DND-41 (cell line): ENCODE measurements at regions not wholly inside any gene's neighbourhood (a gene's known extent, or its start where the extent isn't known, plus 50 kb on each side); places are given as distances from the start of the nearest gene placed in this dataset.

ENCODE experiments used
- CTCF ChIP-seq: IDR thresholded peaks from 2 replicates; pipeline ENCODE4 v1.5.1; 2012; ENCODE audit warnings: borderline replicate concordance, low read length, moderate library complexity, mild to moderate bottlenecking; ENCODE audit not compliant: poor library complexity, severe bottlenecking; ENCODE audit errors: extremely low read depth
- EZH2 ChIP-seq: IDR thresholded peaks from 3 replicates; pipeline ENCODE4 v1.6.1; 2012; ENCODE audit warnings: borderline replicate concordance, low read depth, mild to moderate bottlenecking, moderate library complexity, low read length, inconsistent platforms; ENCODE audit not compliant: severe bottlenecking

- TF ChIP-seq CTCF (no peak), EZH2 (no peak)
These were observed 423.4 kb upstream of the CCDC179 start for GRCh38 chr11:23283666-23284065.
